Activated CD4-positive, alpha-beta T cell treated with anti-CD3 and anti-CD28 coated beads, Interleukin-2, amount 10 ng/mL, durations not matched to agents 24 days and 14 days (primary cell): ENCODE measurements at regions not wholly inside any gene's neighbourhood (a gene's known extent, or its start where the extent isn't known, plus 50 kb on each side); places are given as distances from the start of the nearest gene placed in this dataset.

Experiments
- DNase-seq: peaks from one replicate; pipeline ENCODE4 v3.0.0; 2022
- H3K27ac Mint-ChIP-seq: one replicate; pipeline ENCODE4 v1.8.0; 2022; ENCODE audit warnings: mild to moderate bottlenecking, mixed read lengths
- H3K27me3 Mint-ChIP-seq: one replicate; pipeline ENCODE4 v1.8.0; 2022; ENCODE audit warnings: mixed read lengths
- H3K36me3 Mint-ChIP-seq: one replicate; pipeline ENCODE4 v1.8.0; 2022; ENCODE audit warnings: low read depth, mild to moderate bottlenecking, mixed read lengths
- H3K4me1 Mint-ChIP-seq: one replicate; pipeline ENCODE4 v1.8.0; 2021; ENCODE audit warnings: mixed read lengths
- H3K4me3 Mint-ChIP-seq: one replicate; pipeline ENCODE4 v1.8.0; 2022; ENCODE audit warnings: mild to moderate bottlenecking, moderate library complexity, mixed read lengths
- H3K9me3 Mint-ChIP-seq: one replicate; pipeline ENCODE4 v1.8.0; 2021; ENCODE audit warnings: mixed read lengths
- intact Hi-C: fragments of 100-400 bp; cut with micrococcal nuclease; formaldehyde crosslinking; loops from one replicate; pipeline ENCODE4 v1.15.1; 2023

DNA sequence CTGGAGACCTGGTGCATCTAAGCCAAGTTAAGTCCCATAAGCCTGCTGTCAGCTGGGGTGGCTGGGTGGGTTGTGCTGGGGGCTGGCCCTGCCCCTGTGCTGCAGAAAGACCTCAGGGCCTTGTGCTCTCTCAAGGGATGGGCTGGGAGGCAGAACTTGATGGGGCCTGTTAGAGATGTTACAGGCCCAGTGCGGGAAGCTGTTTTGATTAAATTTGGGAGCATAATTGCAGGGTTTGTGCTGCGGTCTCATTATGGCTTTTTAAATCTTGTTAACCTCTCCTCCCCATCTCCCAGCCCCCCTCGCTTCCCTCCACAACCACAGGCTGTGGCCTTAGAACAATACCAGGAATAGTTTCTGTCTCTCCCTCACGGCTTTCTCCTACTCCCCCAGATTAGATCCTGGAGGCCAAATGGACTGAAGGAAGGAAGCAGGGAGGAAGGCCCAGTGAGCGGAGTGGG, 87.6 kb upstream of the TLE3 start:
- Mint-ChIP-seq H3K36me3 (no peaks in the 10 kb centered on the region), H3K27ac (no peak overlapping the region), H3K4me3 (no peak overlapping the region), H3K9me3 (no peaks in the 10 kb centered on the region), H3K27me3 (peaks cover 19% of the 10 kb centered on the region), H3K4me1 (no peaks in the 10 kb centered on the region)
- intact Hi-C loops: no loop called here
- DNase-seq: no peak

- Mint-ChIP-seq H3K4me1 (no peaks in the 10 kb centered on the region), H3K27me3 (peaks cover 25% of the 10 kb centered on the region), H3K4me3 (no peak overlapping the region), H3K27ac (no peak overlapping the region), H3K9me3 (no peaks in the 10 kb centered on the region), H3K36me3 (no peaks in the 10 kb centered on the region)
- no peak for DNase-seq
- intact Hi-C loops: no loop called here
These were observed 85.4 kb upstream of the TLE3 start for GRCh38 chr15:70182858-70183695.

- intact Hi-C loops: no loop called here
- no peaks in the 10 kb centered on the region for H3K9me3 Mint-ChIP-seq
- no peak overlapping the region for H3K27ac Mint-ChIP-seq
- H3K36me3 Mint-ChIP-seq: no peaks in the 10 kb centered on the region
- no peaks in the 10 kb centered on the region for H3K4me1 Mint-ChIP-seq
- H3K27me3 Mint-ChIP-seq: peaks cover 24% of the 10 kb centered on the region
- no peak overlapping the region for H3K4me3 Mint-ChIP-seq
- no peak for DNase-seq
These were observed 84.0 kb upstream of the TLE3 start for GRCh38 chr15:70181626-70182255.

- Mint-ChIP-seq H3K36me3 (no peaks in the 10 kb centered on the region), H3K4me3 (no peak overlapping the region), H3K9me3 (no peaks in the 10 kb centered on the region), H3K27ac (no peak overlapping the region), H3K27me3 (peaks cover 27% of the 10 kb centered on the region), H3K4me1 (no peaks in the 10 kb centered on the region)
- DNase-seq: no peak
- intact Hi-C loops: no loop called here
These were observed 82.6 kb upstream of the TLE3 start for GRCh38 chr15:70180186-70180875.

DNA sequence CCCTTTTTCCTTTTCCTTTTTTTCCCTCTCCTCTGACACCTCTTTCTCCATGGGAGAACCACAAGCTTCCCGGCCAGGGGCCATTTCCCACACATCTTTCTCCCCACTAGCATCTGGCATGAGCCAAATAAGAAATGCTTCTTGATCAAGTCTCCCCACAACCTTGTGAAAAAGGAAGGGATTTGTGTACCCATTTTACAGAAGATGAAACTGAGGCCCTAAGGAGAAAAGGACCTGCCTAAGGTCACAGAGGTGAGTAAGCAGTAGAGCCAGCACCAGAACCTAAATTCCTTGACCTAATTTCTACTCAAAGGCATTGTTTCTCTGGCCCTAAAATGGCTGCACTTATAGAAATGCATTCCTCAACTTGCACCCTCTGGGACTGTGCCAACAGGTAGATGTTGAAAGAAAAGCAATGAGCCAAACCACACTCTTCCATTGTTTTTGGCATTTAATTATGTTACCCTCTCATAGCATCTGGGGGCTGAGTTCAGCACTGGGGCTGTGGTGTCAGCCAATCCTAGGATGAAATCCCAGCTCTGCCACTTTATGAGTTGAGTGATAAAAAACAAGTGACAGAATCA, 81.7 kb upstream of the TLE3 start:
- no peak for DNase-seq
- Mint-ChIP-seq H3K9me3 (no peaks in the 10 kb centered on the region), H3K27me3 (peaks cover 27% of the 10 kb centered on the region), H3K27ac (no peak overlapping the region), H3K4me1 (no peaks in the 10 kb centered on the region), H3K4me3 (no peak overlapping the region), H3K36me3 (no peaks in the 10 kb centered on the region)
- intact Hi-C loops: no loop called here

GRCh38 chr15:70178335-70179084, 80.8 kb upstream of the TLE3 start:
- DNase-seq: no peak
- intact Hi-C loops: no loop called here
- H3K9me3 Mint-ChIP-seq: no peaks in the 10 kb centered on the region
- H3K27ac Mint-ChIP-seq: no peak overlapping the region
- no peaks in the 10 kb centered on the region for H3K4me1 Mint-ChIP-seq
- H3K36me3 Mint-ChIP-seq: no peaks in the 10 kb centered on the region
- H3K27me3 Mint-ChIP-seq: peaks cover 29% of the 10 kb centered on the region
- H3K4me3 Mint-ChIP-seq: no peak overlapping the region

GRCh38 chr15:70172566-70173225, 75.0 kb upstream of the TLE3 start:
- Mint-ChIP-seq H3K36me3 (no peaks in the 10 kb centered on the region), H3K4me3 (no peak overlapping the region), H3K27ac (no peak overlapping the region), H3K4me1 (no peaks in the 10 kb centered on the region), H3K27me3 (peaks cover 23% of the 10 kb centered on the region), H3K9me3 (no peaks in the 10 kb centered on the region)
- intact Hi-C loops: no loop called here
- DNase-seq: no peak

GRCh38 chr15:70172124-70172523, 74.4 kb upstream of the TLE3 start:
- no peaks in the 10 kb centered on the region for H3K4me1 Mint-ChIP-seq
- H3K4me3 Mint-ChIP-seq: no peak overlapping the region
- H3K9me3 Mint-ChIP-seq: no peaks in the 10 kb centered on the region
- intact Hi-C loops: no loop called here
- no peak overlapping the region for H3K27ac Mint-ChIP-seq
- H3K36me3 Mint-ChIP-seq: no peaks in the 10 kb centered on the region
- H3K27me3 Mint-ChIP-seq: peaks cover 25% of the 10 kb centered on the region
- no peak for DNase-seq

GRCh38 chr15:70171256-70171886, 73.7 kb upstream of the TLE3 start:
- Mint-ChIP-seq H3K4me1 (no peaks in the 10 kb centered on the region), H3K36me3 (no peaks in the 10 kb centered on the region), H3K4me3 (no peak overlapping the region), H3K27ac (no peak overlapping the region), H3K9me3 (no peaks in the 10 kb centered on the region), H3K27me3 (peaks cover 25% of the 10 kb centered on the region)
- intact Hi-C loops: no loop called here
- no peak for DNase-seq

GRCh38 chr15:70170096-70170699, 72.5 kb upstream of the TLE3 start:
- Mint-ChIP-seq H3K4me1 (no peaks in the 10 kb centered on the region), H3K27ac (no peak overlapping the region), H3K27me3 (peaks cover 22% of the 10 kb centered on the region), H3K36me3 (no peaks in the 10 kb centered on the region), H3K4me3 (no peak overlapping the region), H3K9me3 (no peaks in the 10 kb centered on the region)
- intact Hi-C loops: no loop called here
- no peak for DNase-seq

DNA sequence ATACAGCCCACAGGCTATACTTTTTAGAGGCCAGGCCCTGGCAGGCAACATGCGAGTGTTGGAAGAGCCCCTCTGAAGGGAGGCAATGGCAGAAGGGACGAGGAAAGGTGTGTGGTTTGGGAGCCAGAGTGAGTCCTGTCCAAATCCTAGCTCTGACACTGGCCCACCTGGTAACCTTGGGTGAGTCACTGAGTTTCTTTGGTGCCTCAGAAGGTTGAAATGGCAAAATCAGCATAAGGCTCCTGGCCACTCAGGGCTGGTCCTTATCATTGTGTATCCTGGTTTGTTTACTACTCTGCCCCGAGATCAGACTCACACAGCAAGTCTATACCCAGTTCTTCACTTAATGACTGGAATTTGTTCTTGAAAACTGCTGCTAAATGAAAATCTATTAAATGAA, 71.4 kb upstream of the TLE3 start:
- no peak overlapping the region for H3K27ac Mint-ChIP-seq
- intact Hi-C loops: no loop called here
- no peaks in the 10 kb centered on the region for H3K4me1 Mint-ChIP-seq
- no peak overlapping the region for H3K4me3 Mint-ChIP-seq
- no peaks in the 10 kb centered on the region for H3K9me3 Mint-ChIP-seq
- DNase-seq: no peak
- H3K36me3 Mint-ChIP-seq: no peaks in the 10 kb centered on the region
- peaks cover 20% of the 10 kb centered on the region for H3K27me3 Mint-ChIP-seq

DNA sequence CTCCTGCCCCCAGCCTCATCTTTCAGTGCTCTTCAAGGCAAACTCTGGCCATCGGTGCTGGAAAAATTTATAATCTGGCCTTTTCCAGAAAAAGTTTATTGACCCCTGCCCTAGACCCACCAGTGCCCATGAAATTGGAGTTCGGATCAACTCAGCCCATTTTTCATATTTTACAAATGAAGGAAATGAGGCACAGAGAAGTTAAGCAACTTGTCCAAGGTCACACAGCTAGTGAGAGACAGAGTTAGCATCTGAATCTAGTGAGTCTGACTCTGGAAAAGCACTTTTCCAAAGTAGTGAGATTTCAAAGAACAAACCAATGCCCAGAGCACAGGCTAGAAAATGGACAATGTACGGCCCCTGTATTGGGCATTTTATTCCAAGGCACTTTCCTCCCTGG, 69.4 kb upstream of the TLE3 start:
- no peaks in the 10 kb centered on the region for H3K9me3 Mint-ChIP-seq
- H3K27ac Mint-ChIP-seq: no peak overlapping the region
- H3K27me3 Mint-ChIP-seq: peaks cover 10% of the 10 kb centered on the region
- DNase-seq: no peak
- no peaks in the 10 kb centered on the region for H3K36me3 Mint-ChIP-seq
- H3K4me3 Mint-ChIP-seq: no peak overlapping the region
- H3K4me1 Mint-ChIP-seq: no peaks in the 10 kb centered on the region
- intact Hi-C loops: no loop called here
